A673 (cell line): ENCODE measurements at regions not wholly inside any gene's neighbourhood (a gene's known extent, or its start where the extent isn't known, plus 50 kb on each side); places are given as distances from the start of the nearest gene placed in this dataset.

ENCODE experiments used
- CTCF ChIP-seq: fragments of 300-800, 200-600 bp; sonication (generic); conservative IDR thresholded peaks from 2 replicates; pipeline ENCODE4 v1.5.1; 2017; ENCODE audit warnings: low read depth, mild to moderate bottlenecking, antibody characterized with exemption, low read length, moderate library complexity, mixed read lengths
- EZH2 ChIP-seq: fragments of 200-600 bp; sonication (generic); IDR thresholded peaks from 2 replicates; pipeline ENCODE4 v1.6.1; 2017; ENCODE audit warnings: borderline replicate concordance, low read depth, mild to moderate bottlenecking, mixed read lengths, antibody characterized with exemption, low read length; ENCODE audit not compliant: poor library complexity, severe bottlenecking

- TF ChIP-seq EZH2 (no peak), CTCF (no peak)
Observed at GRCh38 chr6:21489826-21490225, 103.7 kb upstream of the SOX4 start.
